ENCODE measurements at regions not wholly inside any gene's neighbourhood (a gene's known extent, or its start where the extent isn't known, plus 50 kb on each side); places are given as distances from the start of the nearest gene placed in this dataset.

- Histone ChIP-seq H3K36me3 (replicated peaks; ENCODE audit: insufficient read depth, low read length) (no peaks in the 10 kb centered on the region), H3K27ac (ENCODE audit: low read length) (no peak overlapping the region), H3K4me2 (ENCODE audit: low read depth, low read length) (no peak overlapping the region), H2AFZ (ENCODE audit: low read length) (no peak overlapping the region), H3K4me1 (ENCODE audit: low read length) (no peaks in the 10 kb centered on the region), H3K79me2 (ENCODE audit: low read length) (no peaks in the 10 kb centered on the region), H3K27me3 (replicated peaks; ENCODE audit: insufficient read depth, low read length) (peaks cover 4% of the 10 kb centered on the region; the same call in 1 of the 2 replicates), H3K9ac (ENCODE audit: low read length) (no peak overlapping the region), H3K4me3 (ENCODE audit: low read length) (no peak overlapping the region), H3K9me3 (replicated peaks; ENCODE audit: insufficient read depth, low read length) (no peaks in the 10 kb centered on the region), H3F3A (ENCODE audit: insufficient read depth, low read length) (no peaks in the 10 kb centered on the region), H3K9me2 (replicated peaks; ENCODE audit: insufficient read depth, low read length) (no peaks in the 10 kb centered on the region), H4K20me1 (ENCODE audit: insufficient read depth, low read length) (no peaks in the 10 kb centered on the region)
- no peak for DNase-seq
- TF ChIP-seq CTCF (IDR thresholded peaks at IDR 0.05; ENCODE audit: low read length) (no peak), EZH2 (optimal IDR thresholded peaks at IDR 0.05; ENCODE audit: low read depth, low read length) (no peak)
These were observed 129.6 kb upstream of the IQSEC1 start for GRCh38 chr3:13202744-13203397.

GRCh38 chr3:13201851-13202250 lies 128.6 kb upstream of the IQSEC1 start:
- Histone ChIP-seq H3K27ac (ENCODE audit: low read length) (no peak overlapping the region), H4K20me1 (ENCODE audit: insufficient read depth, low read length) (no peaks in the 10 kb centered on the region), H3K4me2 (ENCODE audit: low read depth, low read length) (no peak overlapping the region), H2AFZ (ENCODE audit: low read length) (no peak overlapping the region), H3K9me3 (replicated peaks; ENCODE audit: insufficient read depth, low read length) (no peaks in the 10 kb centered on the region), H3K27me3 (replicated peaks; ENCODE audit: insufficient read depth, low read length) (peaks cover 4% of the 10 kb centered on the region; the same call in 1 of the 2 replicates), H3K9me2 (replicated peaks; ENCODE audit: insufficient read depth, low read length) (no peaks in the 10 kb centered on the region), H3K79me2 (ENCODE audit: low read length) (no peaks in the 10 kb centered on the region), H3K4me3 (ENCODE audit: low read length) (no peak overlapping the region), H3K4me1 (ENCODE audit: low read length) (no peaks in the 10 kb centered on the region), H3F3A (ENCODE audit: insufficient read depth, low read length) (no peaks in the 10 kb centered on the region), H3K36me3 (replicated peaks; ENCODE audit: insufficient read depth, low read length) (no peaks in the 10 kb centered on the region), H3K9ac (ENCODE audit: low read length) (no peak overlapping the region)
- no peak for DNase-seq
- TF ChIP-seq CTCF (IDR thresholded peaks at IDR 0.05; ENCODE audit: low read length) (no peak), EZH2 (optimal IDR thresholded peaks at IDR 0.05; ENCODE audit: low read depth, low read length) (no peak), EZH2phosphoT487 (IDR thresholded peaks at IDR 0.05; ENCODE audit: low read length) (no peak)

GRCh38 chr3:13200946-13201345 lies 127.7 kb upstream of the IQSEC1 start:
- H3K4me1 ChIP-seq (ENCODE audit: low read length) = no peaks in the 10 kb centered on the region
- no peaks in the 10 kb centered on the region for H3F3A ChIP-seq (ENCODE audit: insufficient read depth, low read length)
- no peak overlapping the region for H3K4me3 ChIP-seq (ENCODE audit: low read length)
- H3K9ac ChIP-seq (ENCODE audit: low read length) = no peak overlapping the region
- H3K27me3 ChIP-seq (replicated peaks; ENCODE audit: insufficient read depth, low read length) = no peaks in the 10 kb centered on the region; the same call in 1 of the 2 replicates
- no peak for TF ChIP-seq EZH2phosphoT487 (IDR thresholded peaks at IDR 0.05; ENCODE audit: low read length)
- no peak for TF ChIP-seq CTCF (IDR thresholded peaks at IDR 0.05; ENCODE audit: low read length)
- TF ChIP-seq EZH2 (optimal IDR thresholded peaks at IDR 0.05; ENCODE audit: low read depth, low read length) = no peak
- no peaks in the 10 kb centered on the region for H3K9me2 ChIP-seq (replicated peaks; ENCODE audit: insufficient read depth, low read length)
- no peak for DNase-seq
- H3K4me2 ChIP-seq (ENCODE audit: low read depth, low read length) = no peak overlapping the region
- no peak overlapping the region for H3K27ac ChIP-seq (ENCODE audit: low read length)
- no peaks in the 10 kb centered on the region for H3K79me2 ChIP-seq (ENCODE audit: low read length)
- no peaks in the 10 kb centered on the region for H3K36me3 ChIP-seq (replicated peaks; ENCODE audit: insufficient read depth, low read length)
- no peaks in the 10 kb centered on the region for H4K20me1 ChIP-seq (ENCODE audit: insufficient read depth, low read length)
- H2AFZ ChIP-seq (ENCODE audit: low read length) = no peak overlapping the region
- no peaks in the 10 kb centered on the region for H3K9me3 ChIP-seq (replicated peaks; ENCODE audit: insufficient read depth, low read length)
